Fibroblast of the aortic adventitia (primary cell): ENCODE measurements at regions not wholly inside any gene's neighbourhood (a gene's known extent, or its start where the extent isn't known, plus 50 kb on each side); places are given as distances from the start of the nearest gene placed in this dataset.
A peak's percentile ranks its signal among the peaks of the same experiment; 100 is the strongest.
"Not testable (repeated sequence)": the region's sequence is repeated elsewhere in the genome, so short reads cannot be mapped to it uniquely, and the experiment has no call there.

Experiments
- DNase-seq: peaks from one replicate; pipeline ENCODE4 v3.0.0-alpha.2; 2010; ENCODE audit warnings: low read depth
- H3K4me3 ChIP-seq: 2 replicates; pipeline ENCODE4 v1.5.1; 2011; ENCODE audit warnings: low read depth, mild to moderate bottlenecking, control low read depth, low read length, moderate library complexity
- TF ChIP-seq, protein P1 (sequence below): IDR thresholded peaks from 2 replicates; pipeline ENCODE4 v1.5.1; 2011; ENCODE audit warnings: mild to moderate bottlenecking, low read length, control low read depth, inconsistent platforms; ENCODE audit not compliant: insufficient read depth

DNA sequence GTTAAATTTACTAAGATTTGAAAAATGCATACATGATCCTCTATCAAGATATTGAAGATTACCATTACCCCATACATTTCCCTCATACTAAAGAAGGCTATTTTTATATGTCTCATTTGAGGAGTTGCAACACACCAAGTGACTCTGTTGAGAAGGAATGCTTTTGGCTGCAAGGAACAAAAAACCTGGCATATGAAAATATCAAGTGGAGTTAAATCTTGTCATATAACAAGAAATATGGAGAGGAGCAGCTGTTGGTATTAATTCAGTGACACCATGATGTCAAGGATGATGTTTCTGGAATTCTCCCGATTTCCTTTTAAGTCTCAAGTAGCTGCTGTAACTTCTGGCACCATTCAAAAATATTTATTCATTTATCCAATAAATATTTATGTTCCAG, 193.8 kb downstream of the CSNK1G3 start:
- TF ChIP-seq, protein P1, sequence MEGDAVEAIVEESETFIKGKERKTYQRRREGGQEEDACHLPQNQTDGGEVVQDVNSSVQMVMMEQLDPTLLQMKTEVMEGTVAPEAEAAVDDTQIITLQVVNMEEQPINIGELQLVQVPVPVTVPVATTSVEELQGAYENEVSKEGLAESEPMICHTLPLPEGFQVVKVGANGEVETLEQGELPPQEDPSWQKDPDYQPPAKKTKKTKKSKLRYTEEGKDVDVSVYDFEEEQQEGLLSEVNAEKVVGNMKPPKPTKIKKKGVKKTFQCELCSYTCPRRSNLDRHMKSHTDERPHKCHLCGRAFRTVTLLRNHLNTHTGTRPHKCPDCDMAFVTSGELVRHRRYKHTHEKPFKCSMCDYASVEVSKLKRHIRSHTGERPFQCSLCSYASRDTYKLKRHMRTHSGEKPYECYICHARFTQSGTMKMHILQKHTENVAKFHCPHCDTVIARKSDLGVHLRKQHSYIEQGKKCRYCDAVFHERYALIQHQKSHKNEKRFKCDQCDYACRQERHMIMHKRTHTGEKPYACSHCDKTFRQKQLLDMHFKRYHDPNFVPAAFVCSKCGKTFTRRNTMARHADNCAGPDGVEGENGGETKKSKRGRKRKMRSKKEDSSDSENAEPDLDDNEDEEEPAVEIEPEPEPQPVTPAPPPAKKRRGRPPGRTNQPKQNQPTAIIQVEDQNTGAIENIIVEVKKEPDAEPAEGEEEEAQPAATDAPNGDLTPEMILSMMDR = no peak
- DNase-seq = peak; percentile 84
- no peak overlapping the region for H3K4me3 ChIP-seq

DNA sequence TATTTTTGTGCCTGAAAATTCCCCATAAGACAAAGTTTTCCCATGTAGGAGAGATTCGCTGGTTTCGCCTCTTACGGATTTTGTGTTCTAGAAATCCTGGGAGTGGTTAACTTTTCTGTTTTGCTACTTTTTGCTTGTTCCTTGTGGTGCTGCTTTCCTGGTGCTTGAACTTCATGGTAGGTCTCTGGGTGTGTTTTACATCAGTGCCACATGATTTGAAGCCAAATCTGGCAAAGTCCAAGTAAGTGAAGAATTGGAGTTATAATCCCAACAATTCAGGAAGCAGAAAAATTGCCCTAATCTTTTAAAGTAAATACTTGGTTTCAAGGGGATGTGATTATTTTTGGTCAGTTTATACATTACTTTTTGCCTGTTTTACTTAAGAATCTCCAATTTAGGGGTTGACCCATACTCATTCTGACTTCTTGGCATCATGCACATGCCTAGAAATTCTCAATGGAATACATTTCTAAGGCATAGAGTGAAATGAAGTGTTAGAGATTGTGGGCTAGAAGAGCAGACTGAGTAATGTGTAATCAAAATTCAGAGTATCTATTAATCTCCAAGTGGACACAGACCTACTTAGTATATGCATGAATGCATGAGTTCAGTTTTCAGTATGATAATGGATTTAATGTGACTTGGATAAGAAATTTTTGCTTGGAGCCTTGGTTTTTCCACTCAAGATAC, 189.7 kb downstream of the CSNK1G3 start:
- no peak overlapping the region for H3K4me3 ChIP-seq
- TF ChIP-seq, protein P1 = no peak
- peak; percentile 60 for DNase-seq

DNA sequence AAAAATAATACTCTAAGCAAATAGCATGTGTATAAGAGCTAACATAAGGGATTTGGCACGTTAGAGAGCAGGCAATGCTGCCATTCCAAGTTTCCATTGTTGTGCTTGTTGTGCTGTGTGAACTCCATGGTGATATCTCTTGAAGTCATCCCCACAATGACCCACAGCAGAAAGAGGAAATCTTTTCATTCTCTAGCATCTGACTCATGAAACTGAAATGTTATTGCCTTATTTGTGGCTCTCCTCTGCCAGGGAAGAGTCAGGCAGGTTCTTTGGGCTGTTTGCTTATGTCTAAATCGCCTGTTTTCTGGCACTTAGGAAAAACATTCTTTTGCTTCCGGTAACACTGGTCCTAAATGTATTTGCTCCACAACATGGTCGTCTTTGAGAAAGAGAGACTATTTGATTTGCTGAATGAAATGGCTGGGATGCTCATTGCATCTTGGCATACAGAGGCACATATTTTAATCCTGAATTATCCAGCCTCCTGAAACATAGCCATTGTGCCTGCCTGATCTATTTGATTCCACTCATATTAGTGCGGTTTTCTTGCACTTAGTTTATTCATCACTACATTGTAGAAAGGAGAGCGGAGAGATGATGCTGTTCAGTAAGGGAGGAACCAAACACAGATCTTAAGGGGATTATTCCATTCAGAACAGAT, 188.8 kb downstream of the CSNK1G3 start:
- TF ChIP-seq, protein P1 = no peak
- DNase-seq = peak; percentile 99

DNA sequence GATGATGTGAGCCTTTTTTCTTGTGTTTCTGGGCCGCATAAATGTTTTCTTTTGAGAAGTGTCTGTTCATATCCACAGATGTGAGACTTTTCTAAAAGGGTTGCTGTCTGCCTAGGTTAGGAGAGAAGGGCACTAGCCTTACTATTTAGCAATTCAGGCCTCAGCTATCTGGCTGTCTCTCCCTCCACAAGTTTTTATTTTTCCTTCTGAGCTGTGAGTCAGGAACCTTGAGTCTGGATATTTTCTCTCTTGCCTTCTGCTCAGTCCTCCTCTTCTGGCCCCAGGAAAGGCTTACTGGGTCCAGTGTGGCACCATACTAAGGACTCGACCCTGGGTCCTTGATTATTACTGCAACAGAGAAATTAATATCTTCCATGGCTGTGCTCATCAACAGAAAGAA, 187.6 kb downstream of the CSNK1G3 start:
- TF ChIP-seq, protein P1 = no peak
- no peak overlapping the region for H3K4me3 ChIP-seq
- DNase-seq = peak; percentile 28

More for the DNA sequence above, 188.8 kb downstream of the CSNK1G3 start:
- no peak overlapping the region for H3K4me3 ChIP-seq

DNA sequence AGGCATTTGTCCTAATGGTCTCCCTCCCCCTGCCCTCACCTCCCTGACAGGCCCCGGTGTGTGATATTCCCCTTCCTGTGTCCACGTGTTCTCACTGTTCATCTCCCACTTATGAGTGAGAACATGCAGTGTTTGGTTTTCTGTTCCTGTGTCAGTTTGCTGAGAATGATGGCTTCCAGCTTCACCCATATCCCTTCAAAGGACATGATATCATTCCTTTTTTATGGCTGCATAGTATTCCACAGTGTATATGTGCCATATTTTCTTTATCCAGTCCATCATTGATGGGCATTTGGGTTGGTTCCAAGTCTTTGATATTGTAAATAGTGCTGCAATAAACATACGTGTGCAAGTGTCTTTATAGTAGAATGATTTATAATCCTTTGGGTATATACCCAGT, 187.0 kb downstream of the CSNK1G3 start:
- H3K4me3 ChIP-seq, DNase-seq: not testable (repeated sequence)

DNA sequence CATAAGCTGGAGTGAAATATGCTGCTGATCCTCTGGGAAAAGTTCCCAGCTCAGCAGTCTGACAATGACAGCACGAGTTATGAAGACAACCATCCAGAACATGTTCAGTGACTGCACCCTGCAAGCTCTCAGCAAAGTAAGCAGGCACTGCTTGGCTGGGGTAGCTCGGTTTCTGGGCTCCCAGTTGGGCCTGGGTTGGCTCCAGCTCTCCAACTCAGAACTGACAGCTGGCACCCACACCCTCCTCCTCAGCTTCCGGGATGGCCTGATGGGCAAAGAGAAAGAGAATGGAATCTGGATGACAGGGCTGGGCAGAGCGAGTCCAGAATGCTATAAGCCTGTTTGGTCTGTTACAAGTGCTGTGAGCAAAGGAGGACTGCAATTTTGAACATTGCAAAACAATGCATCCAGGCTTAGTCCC, 185.0 kb downstream of the CSNK1G3 start:
- DNase-seq = peak; percentile 66
- H3K4me3 ChIP-seq = no peak overlapping the region

DNA sequence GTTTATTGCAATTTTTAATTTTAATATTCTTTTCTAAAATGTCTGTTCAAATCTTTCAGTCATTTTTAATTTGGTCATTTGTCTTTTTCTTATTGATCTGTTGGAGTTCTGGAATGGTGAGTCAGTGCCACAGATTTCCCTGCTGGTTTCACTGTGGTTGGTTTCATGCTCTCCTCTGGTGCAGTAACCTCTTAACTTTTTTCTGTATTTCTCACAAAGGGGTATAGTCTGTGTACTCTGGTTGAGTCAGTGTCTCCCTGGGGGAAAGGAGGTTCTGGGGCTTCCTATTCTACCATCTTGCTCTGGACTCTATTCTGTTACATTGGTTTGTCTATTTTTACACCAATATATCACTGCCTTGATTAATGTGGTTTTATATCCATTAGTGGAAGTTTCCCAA, 178.8 kb downstream of the CSNK1G3 start:
- TF ChIP-seq, protein P1 = no peak
- H3K4me3 ChIP-seq = no peak overlapping the region
- DNase-seq = no peak

More for the DNA sequence above, 185.0 kb downstream of the CSNK1G3 start:
- TF ChIP-seq, protein P1 = no peak
